Pancreas (tissue), 10 donors: ENCODE measurements at regions not wholly inside any gene's neighbourhood (a gene's known extent, or its start where the extent isn't known, plus 50 kb on each side); places are given as distances from the start of the nearest gene placed in this dataset.

Experiments used
- ATAC-seq, 4 donors: fragments of 200-7000 bp; cut with Tn5 transposase; one replicate each; pipeline versions ENCODE4 v1.8.0 to v1.9.1; 2020; ENCODE audit warnings: mild to moderate bottlenecking in 4 of 4, moderate library complexity in 4 of 4
- DNase-seq, 6 donors: peaks; one replicate each; pipeline ENCODE4 v3.0.0-alpha.2; 2020
- FAIRE-seq: peaks from 2 replicates; lab custom pipeline; 2012; peaks lifted over from hg19 to GRCh38; lab: Jason Lieb, UNC
- H3K27ac ChIP-seq, 4 donors: fragments of 200-600 bp; sonication (generic); 1 replicate in 3 of 4; 2 replicates in 1 of 4; pipeline versions ENCODE4 v1.5.0 to v1.8.0; 2020
- H3K27me3 ChIP-seq, 4 donors: fragments of 200-600 bp; one replicate each; pipeline ENCODE4 v1.8.0; 2021
- H3K36me3 ChIP-seq, 3 donors: fragments of 200-600 bp; sonication (generic) in 1 of 3; one replicate each; pipeline versions ENCODE4 v1.5.0 to v1.8.0; 2020 to 2021
- H3K4me1 ChIP-seq, 3 donors: fragments of 200-600 bp; one replicate each; pipeline ENCODE4 v1.8.0; 2021
- H3K4me3 ChIP-seq, 4 donors: fragments of 200-600 bp; sonication (generic) in 2 of 4; one replicate each; pipeline versions ENCODE4 v1.5.0 to v1.8.0; 2020 to 2021
- H3K9me3 ChIP-seq, 4 donors: fragments of 200-600 bp; one replicate each; pipeline ENCODE4 v1.8.0; 2021
- WGBS, 2 donors: extraction: QIAGEN DNeasy Blood & Tissue Kit; methylation state at CpG; one replicate each; pipeline ENCODE4 v1.1.7; 2013; 5-methylcytosine and 5-hydroxymethylcytosine counted together
- intact Hi-C, 3 donors: fragments of 100-400 bp; cut with DNase I; formaldehyde crosslinking; loops; one replicate each; pipeline versions ENCODE4 v1.11.1 to v1.14.2; 2022
- TF ChIP-seq, protein P1 (sequence below), 4 donors: fragments of 200-600 bp; sonication (generic) in 3 of 4; IDR thresholded peaks; one replicate each; pipeline versions ENCODE4 v1.5.0 to v1.8.0; 2021; ENCODE audit warnings: antibody characterized with exemption in 4 of 4
- donor health status: healthy with polysubstance abuse.
- donor health status: DM: no; HTN: no; CAD: no; lungs with moderate emphysema.
- donor health status: DM: no; HTN: no; CAD: no.
- donor health status: control.
- donor health status: control.
- donor health status: Bipolar disorder and iron deficiency.
- donor health status: DM: yes; HTN: yes; CAD: no.
- donor health status: DM: no; HTN: no; CAD: no.
- donor health status: DM: no; HTN: no; CAD: no.
- donor health status: DM: yes; HTN: yes; CAD: no.

DNA sequence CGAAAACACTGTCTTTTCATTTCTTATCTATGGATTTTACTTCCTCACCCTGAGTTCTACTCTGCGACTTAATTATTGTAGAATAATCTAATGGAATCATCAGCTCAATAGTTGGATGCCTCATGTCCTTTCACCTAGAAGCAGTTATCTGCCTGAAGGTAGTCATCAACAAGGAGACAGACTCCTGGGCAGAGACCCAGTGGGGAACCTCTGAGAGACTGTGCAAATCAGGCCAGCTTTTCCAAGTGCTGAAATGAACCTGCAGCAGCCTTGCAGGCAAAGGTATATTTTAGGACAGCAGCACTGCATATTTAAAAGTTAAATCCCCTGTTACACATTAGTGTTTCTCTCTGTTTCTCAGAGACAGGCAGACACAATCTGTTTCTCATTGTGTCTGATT lies 99.7 kb upstream of the STMND1 start:
- ATAC-seq: no peak
- H3K27me3 ChIP-seq: no peaks in the 10 kb centered on the region
- TF ChIP-seq, protein P1, sequence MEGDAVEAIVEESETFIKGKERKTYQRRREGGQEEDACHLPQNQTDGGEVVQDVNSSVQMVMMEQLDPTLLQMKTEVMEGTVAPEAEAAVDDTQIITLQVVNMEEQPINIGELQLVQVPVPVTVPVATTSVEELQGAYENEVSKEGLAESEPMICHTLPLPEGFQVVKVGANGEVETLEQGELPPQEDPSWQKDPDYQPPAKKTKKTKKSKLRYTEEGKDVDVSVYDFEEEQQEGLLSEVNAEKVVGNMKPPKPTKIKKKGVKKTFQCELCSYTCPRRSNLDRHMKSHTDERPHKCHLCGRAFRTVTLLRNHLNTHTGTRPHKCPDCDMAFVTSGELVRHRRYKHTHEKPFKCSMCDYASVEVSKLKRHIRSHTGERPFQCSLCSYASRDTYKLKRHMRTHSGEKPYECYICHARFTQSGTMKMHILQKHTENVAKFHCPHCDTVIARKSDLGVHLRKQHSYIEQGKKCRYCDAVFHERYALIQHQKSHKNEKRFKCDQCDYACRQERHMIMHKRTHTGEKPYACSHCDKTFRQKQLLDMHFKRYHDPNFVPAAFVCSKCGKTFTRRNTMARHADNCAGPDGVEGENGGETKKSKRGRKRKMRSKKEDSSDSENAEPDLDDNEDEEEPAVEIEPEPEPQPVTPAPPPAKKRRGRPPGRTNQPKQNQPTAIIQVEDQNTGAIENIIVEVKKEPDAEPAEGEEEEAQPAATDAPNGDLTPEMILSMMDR (IDR thresholded peaks at IDR 0.05): no peak
- H3K27ac ChIP-seq: no peak overlapping the region
- DNase-seq: no peak
- intact Hi-C loops: no loop called here
- peaks cover 6 to 9% (median 9%) of the 10 kb centered on the region in 3 donors for H3K4me1 ChIP-seq
- no peaks in the 10 kb centered on the region for H3K9me3 ChIP-seq
- no peaks in the 10 kb centered on the region for H3K36me3 ChIP-seq
- 78 to 87% methylated on average over 2 of the region's 2 CpGs for WGBS, 2 donors
- FAIRE-seq: no peak
- no peak overlapping the region for H3K4me3 ChIP-seq

DNA sequence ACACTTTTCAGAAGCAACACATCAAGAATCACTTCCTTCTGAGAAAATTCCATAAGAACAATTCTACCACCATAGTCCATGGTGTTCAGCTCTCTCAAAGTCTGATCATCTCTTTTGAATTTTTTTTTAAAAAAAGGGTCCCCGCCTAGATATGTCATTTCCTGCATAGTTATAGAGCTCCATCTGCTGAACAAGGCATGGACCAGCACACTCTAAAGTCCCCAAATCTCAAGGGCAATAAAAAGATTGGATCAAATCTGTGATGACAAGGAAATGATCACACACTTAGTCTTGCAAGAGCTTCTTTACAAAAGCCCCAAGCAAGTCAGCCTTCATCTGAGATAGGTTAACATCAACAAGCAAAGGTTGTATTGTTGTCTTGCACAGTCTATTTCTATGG lies 100.7 kb upstream of the STMND1 start:
- intact Hi-C loops: no loop called here
- TF ChIP-seq, protein P1 (IDR thresholded peaks at IDR 0.05): no peak
- Histone ChIP-seq H3K9me3 (no peaks in the 10 kb centered on the region), H3K27me3 (no peaks in the 10 kb centered on the region), H3K27ac (no peak overlapping the region), H3K4me3 (no peak overlapping the region), H3K36me3 (no peaks in the 10 kb centered on the region), H3K4me1 (peaks cover 6 to 9% (median 9%) of the 10 kb centered on the region in 3 donors)
- DNase-seq (no peak), FAIRE-seq (no peak), ATAC-seq (no peak)
- WGBS, 2 donors: 80 to 97% methylated on average over 1 of the region's 1 CpG

DNA sequence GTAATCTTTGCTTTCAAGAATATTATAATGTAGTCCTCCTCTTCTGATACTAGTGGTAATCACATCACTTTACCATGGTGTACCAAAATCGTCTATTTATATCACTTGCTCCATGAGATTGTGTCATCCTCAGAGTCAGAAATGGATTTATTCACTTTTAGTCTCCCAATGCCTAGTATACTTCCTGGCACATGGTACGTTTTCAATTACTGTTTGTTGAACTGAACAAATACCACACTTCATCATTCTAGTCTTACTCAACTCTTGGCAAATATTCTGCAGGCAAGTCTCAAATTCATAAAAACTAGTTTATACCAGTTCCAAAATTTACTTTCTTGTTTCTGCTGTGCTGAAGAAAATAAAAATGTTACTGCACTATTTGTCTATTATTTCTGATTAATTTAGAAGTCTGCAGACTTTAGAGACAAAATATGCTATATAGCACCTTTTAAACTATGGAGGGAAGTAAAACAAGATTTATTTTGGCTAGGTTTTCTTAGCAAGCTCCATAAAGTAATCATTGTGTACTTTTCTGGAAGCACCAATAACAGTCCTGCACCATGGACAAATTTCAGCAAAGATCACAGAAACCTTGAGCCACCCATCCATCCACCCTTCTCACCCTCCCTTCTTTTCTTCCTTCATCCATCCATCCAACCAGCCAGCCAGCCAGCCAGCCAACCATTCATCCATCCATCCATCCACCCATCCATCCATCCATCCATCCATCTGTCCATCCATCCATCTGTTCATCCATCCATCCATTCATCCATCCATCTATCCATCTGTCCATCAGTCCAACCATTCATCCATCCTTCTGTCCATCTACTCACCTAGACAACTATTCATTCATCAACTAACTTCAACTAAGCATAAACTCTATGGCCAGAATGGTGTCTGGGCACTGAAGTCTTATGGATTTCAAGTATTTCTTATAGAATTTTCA lies 102.1 kb upstream of the STMND1 start:
- 3 to 10% methylated on average over 2 of the region's 2 CpGs for WGBS, 2 donors
- DNase-seq (no peak), ATAC-seq (peak; percentile 92 to 98 (median 94)), FAIRE-seq (no peak)
- peak overlapping the region in 1 of 4 donors; percentile 46 for H3K27ac ChIP-seq
- H3K27me3 ChIP-seq: no peaks in the 10 kb centered on the region
- peaks cover 6 to 9% (median 9%) of the 10 kb centered on the region in 3 donors for H3K4me1 ChIP-seq
- no peaks in the 10 kb centered on the region for H3K36me3 ChIP-seq
- TF ChIP-seq, protein P1 (IDR thresholded peaks at IDR 0.05): no peak
- no peaks in the 10 kb centered on the region for H3K9me3 ChIP-seq
- no peak overlapping the region for H3K4me3 ChIP-seq
- intact Hi-C loops: no loop called here

DNA sequence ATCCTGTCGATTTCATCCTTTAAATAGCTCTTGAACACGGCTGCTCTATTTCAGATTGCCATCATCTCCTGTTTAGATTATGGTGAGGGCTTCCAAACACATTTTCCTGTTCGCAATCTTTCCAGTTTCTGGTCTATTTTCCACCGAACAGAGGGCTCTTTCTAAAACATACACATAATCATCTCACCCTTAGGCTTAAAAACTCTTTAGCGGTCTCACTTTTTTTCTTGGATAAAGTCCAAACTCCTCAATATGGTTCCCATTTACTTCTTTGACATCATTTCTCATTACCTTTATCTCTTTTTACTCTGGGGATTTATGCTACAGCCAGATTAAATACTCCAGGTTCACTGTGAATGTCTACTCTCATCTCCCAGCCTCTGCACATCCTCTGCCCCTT lies 103.4 kb upstream of the STMND1 start:
- WGBS, 2 donors: 86 to 91% methylated on average over 5 of the region's 5 CpGs
- no peaks in the 10 kb centered on the region for H3K36me3 ChIP-seq
- peaks cover 6 to 9% (median 9%) of the 10 kb centered on the region in 3 donors for H3K4me1 ChIP-seq
- TF ChIP-seq, protein P1 (IDR thresholded peaks at IDR 0.05): no peak
- H3K27me3 ChIP-seq: no peaks in the 10 kb centered on the region
- H3K27ac ChIP-seq: no peak overlapping the region
- H3K9me3 ChIP-seq: no peaks in the 10 kb centered on the region
- no peak overlapping the region for H3K4me3 ChIP-seq
- FAIRE-seq (no peak), ATAC-seq (no peak), DNase-seq (no peak)
- intact Hi-C loops: no loop called here
